Stimulated activated naive CD8-positive, alpha-beta T cell treated with anti-CD3 and anti-CD28 coated beads, Interleukin-15, Interleukin-2, amounts not matched to agents 100 ng/mL and 50 ng/mL, for 24 hours (primary cell): ENCODE measurements at regions not wholly inside any gene's neighbourhood (a gene's known extent, or its start where the extent isn't known, plus 50 kb on each side); places are given as distances from the start of the nearest gene placed in this dataset.
"Not testable (repeated sequence)": the region's sequence is repeated elsewhere in the genome, so short reads cannot be mapped to it uniquely, and the experiment has no call there.

ENCODE experiments used
- H3K27ac Mint-ChIP-seq: one replicate; pipeline ENCODE4 v1.8.0; 2021; ENCODE audit warnings: mild to moderate bottlenecking, mixed read lengths
- H3K27me3 Mint-ChIP-seq: one replicate; pipeline ENCODE4 v1.8.0; 2021; ENCODE audit warnings: mixed read lengths
- H3K36me3 Mint-ChIP-seq: one replicate; pipeline ENCODE4 v1.8.0; 2021; ENCODE audit warnings: low read depth, mixed read lengths
- H3K4me1 Mint-ChIP-seq: one replicate; pipeline ENCODE4 v1.8.0; 2021; ENCODE audit warnings: low read depth, mixed read lengths
- H3K4me3 Mint-ChIP-seq: one replicate; pipeline ENCODE4 v1.8.0; 2021; ENCODE audit warnings: mild to moderate bottlenecking, mixed read lengths
- H3K9me3 Mint-ChIP-seq: one replicate; pipeline ENCODE4 v1.8.0; 2021; ENCODE audit warnings: mixed read lengths

DNA sequence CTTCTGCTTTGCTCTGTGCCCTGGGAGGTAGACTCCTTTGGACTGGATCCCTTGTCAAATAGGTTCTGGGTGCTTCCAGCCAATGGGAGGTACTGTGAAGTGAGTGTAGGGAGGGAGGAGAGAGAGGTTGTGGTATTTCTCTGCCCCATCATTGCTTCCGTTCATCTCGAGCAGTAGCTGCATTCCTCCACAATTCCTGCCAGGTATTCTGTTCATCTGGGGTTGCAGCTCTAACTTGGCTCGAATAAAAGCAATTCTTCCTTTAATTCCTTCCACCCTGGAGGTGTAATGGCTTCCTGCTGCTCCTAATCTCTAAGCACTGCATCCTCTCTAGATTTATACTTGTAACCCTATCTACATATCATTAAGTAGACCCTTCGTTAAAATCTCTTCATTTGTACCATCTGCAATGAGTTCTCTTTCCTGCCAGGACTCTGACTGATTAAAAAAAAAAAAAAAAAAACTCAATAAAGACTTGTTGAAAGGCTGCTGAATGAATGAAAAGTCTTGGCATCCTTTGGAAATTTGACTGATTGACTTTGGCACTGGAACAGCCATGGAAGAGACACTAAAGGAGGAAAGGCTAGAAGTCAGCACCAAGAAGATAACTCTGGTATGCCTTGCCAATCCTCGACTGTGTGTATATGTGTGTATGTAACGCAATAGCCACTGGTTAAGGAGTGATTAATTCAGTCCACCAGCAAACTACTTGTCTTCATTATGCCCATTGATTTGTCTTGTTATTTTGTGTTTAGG lies 616.9 kb upstream of the SOX9 start:
- Mint-ChIP-seq H3K4me1 (no peaks in the 10 kb centered on the region), H3K9me3 (no peaks in the 10 kb centered on the region), H3K36me3 (no peaks in the 10 kb centered on the region), H3K4me3 (no peak overlapping the region), H3K27ac (no peak overlapping the region), H3K27me3 (no peaks in the 10 kb centered on the region)

DNA sequence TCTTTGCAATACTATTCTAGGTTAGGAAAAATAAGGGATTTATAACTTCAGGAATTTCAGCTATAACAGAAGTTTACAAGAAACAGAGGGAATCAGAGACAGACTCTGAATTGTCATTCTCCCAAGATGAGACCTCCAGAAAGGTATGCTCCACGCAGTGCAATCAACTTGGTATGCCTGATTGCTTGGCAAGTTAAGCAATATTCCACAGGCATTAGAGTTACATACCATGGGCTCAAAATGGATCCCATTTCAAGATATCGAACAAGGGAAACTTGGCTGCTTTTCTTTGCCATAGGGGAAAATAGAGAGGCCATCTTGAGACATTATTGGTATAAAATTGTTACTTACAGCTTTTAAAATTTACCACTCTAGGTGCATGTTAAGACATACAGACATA lies 615.6 kb upstream of the SOX9 start:
- no peak overlapping the region for H3K27ac Mint-ChIP-seq
- no peak overlapping the region for H3K4me3 Mint-ChIP-seq
- no peaks in the 10 kb centered on the region for H3K27me3 Mint-ChIP-seq
- H3K4me1 Mint-ChIP-seq, result no peaks in the 10 kb centered on the region
- no peaks in the 10 kb centered on the region for H3K9me3 Mint-ChIP-seq
- no peaks in the 10 kb centered on the region for H3K36me3 Mint-ChIP-seq

DNA sequence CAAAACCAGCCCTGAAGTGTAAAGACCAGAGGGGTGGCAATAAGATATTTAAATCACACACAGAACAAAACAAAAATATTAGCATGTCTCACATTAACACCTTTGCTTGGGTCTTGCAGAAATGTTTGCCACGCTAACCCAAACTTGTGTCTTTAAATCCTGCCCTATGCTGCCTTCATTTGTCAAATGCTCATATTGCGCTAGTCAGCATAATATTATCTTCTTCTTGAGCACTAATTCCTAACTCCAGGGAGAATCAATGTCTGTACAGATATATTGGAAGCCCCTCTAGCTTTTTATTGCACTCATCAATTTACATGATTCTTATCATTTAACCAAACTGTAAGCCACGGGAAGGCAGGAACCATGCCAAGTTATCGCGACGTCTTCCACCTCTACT lies 614.8 kb upstream of the SOX9 start:
- H3K27ac Mint-ChIP-seq, result no peak overlapping the region
- H3K4me3 Mint-ChIP-seq, result no peak overlapping the region
- no peaks in the 10 kb centered on the region for H3K4me1 Mint-ChIP-seq
- no peaks in the 10 kb centered on the region for H3K36me3 Mint-ChIP-seq
- H3K27me3 Mint-ChIP-seq, result no peaks in the 10 kb centered on the region
- H3K9me3 Mint-ChIP-seq, result no peaks in the 10 kb centered on the region

DNA sequence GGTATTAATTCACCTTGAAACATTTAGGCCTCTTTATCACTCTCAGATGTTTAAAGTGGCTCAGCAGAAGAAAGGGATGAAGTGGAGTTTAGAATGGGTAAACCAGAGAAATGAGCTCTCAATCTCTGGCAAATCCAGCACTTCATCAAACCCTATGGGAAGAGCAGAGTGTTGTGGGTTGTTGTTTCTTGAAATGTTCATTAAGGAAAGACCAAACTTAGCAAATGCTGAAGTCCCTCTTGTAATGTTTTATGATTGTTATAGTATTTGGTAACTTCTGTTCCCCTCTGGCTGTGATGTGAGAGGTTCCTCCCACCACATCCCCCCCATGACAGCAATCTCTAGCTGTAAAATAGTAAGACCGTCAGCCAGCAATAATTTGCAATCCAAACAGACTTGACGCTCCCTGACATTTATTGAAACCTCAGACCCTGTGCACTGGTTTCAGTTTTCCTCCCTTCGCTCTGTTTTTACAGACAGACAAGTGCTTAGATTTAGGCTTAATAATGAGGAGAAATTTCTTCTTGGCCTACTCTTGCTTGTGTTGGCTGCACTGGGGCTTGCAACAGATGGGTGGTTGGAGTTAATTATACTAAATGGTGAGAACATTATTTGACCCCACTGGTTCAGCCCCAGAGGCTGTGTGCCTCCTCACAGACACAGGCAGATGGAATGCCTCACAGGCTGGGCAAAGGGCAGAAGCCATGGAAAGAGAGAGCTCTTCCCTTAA lies 609.4 kb upstream of the SOX9 start:
- no peak overlapping the region for H3K4me3 Mint-ChIP-seq
- no peaks in the 10 kb centered on the region for H3K4me1 Mint-ChIP-seq
- peaks cover 7% of the 10 kb centered on the region for H3K9me3 Mint-ChIP-seq
- no peaks in the 10 kb centered on the region for H3K36me3 Mint-ChIP-seq
- H3K27ac Mint-ChIP-seq, result no peak overlapping the region
- H3K27me3 Mint-ChIP-seq, result no peaks in the 10 kb centered on the region

DNA sequence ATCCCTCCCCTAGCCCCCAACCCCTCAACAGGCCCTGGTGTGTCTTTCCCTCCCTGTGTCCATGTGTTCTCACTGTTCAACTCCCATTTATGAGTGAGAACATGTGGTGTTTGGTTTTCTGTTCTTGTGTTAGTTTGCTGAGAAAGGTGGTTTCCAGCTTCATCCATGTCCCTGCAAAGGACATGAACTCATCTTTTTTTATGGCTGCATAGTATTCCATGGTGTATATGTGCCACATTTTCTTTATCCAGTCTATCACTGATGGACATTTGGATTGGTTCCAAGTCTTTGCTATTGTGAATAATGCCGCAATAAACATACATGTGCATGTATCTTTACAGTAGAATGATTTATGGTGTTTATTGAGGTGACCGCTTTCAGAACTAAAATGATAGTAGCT lies 607.1 kb upstream of the SOX9 start:
- not testable (repeated sequence) for H3K36me3 Mint-ChIP-seq, H3K27me3 Mint-ChIP-seq, H3K4me1 Mint-ChIP-seq, H3K9me3 Mint-ChIP-seq, H3K4me3 Mint-ChIP-seq, H3K27ac Mint-ChIP-seq

DNA sequence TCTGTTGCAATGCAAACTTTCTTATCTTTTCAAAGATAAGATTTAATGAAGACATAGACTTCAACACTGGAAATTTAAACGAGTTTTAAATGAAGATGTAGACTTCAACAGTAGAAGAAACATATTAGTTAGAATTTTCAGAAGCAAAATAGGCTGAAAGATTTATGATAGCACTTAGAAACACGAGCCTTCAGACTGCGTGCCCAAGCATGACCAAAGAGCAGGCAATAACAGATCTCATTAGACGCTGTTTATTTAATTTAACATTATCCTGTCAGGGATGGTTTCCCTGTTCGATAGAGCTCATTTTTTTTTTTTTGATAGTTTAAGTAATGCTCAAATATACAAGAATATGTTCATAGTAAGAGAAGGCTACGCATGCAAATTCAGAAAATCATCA lies 604.7 kb upstream of the SOX9 start:
- Mint-ChIP-seq H3K4me1 (no peaks in the 10 kb centered on the region), H3K9me3 (peaks cover 9% of the 10 kb centered on the region), H3K36me3 (no peaks in the 10 kb centered on the region), H3K27me3 (no peaks in the 10 kb centered on the region), H3K4me3 (no peak overlapping the region), H3K27ac (no peak overlapping the region)

DNA sequence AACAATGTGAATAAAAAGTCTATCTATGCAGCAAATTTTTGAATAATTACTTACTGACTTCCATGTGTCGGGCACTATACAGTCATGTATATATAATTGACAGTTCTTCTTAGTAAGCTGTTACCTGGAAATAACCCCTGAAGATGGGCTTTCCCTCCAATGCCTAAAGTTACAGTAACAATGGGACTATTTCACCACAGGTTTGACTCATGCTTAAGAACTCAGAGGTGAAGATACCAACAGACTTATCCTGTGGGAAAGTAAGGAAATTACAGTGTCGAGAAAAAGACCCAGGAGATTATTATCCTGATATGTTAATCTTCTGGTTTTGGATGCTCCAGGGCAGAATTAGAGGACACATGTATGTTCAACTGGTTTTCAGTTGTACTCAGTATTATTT lies 601.5 kb upstream of the SOX9 start:
- Mint-ChIP-seq H3K27me3 (no peaks in the 10 kb centered on the region), H3K9me3 (peaks cover 19% of the 10 kb centered on the region), H3K4me3 (no peak overlapping the region), H3K27ac (no peak overlapping the region), H3K36me3 (no peaks in the 10 kb centered on the region), H3K4me1 (no peaks in the 10 kb centered on the region)

DNA sequence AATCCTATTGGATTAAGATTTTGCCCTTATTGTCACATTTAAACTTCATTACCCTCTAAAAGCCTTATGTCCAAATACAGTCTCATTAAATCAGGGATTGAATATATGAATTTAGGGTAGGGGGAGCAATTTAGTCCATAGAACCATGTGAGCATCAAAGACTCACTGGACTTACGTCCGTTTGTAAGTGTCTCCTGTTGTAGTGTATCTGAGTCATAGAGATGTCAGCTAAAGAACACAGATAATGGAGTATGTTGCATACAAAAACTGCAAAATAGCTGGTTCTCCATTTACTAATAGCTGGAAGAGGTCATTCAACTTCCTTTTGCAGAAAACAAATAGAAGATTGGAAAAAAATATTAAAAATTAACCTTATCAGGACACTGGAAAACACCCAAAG lies 599.1 kb upstream of the SOX9 start:
- no peaks in the 10 kb centered on the region for H3K36me3 Mint-ChIP-seq
- no peaks in the 10 kb centered on the region for H3K4me1 Mint-ChIP-seq
- no peak overlapping the region for H3K27ac Mint-ChIP-seq
- H3K9me3 Mint-ChIP-seq, result peaks cover 16% of the 10 kb centered on the region
- H3K4me3 Mint-ChIP-seq, result no peak overlapping the region
- H3K27me3 Mint-ChIP-seq, result no peaks in the 10 kb centered on the region

DNA sequence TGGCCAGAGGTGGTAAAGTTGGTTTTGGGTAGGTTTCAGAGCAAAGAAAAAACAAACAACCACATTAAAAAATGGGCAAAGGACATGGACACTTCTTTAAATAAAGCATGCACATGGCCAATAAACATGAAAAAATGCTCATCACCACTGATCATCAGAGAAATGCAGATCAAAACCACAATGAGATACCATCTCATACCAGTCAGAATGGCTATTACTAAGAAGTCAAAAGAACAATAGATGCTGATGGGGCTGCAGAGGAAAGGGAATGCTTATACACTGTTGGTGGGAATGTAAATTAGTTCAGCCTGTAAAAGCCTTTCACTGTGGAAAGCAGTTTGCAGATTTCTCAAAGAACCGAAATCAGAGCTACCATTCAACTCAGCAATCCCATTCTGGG lies 598.4 kb upstream of the SOX9 start:
- no peaks in the 10 kb centered on the region for H3K4me1 Mint-ChIP-seq
- H3K4me3 Mint-ChIP-seq, result no peak overlapping the region
- H3K27me3 Mint-ChIP-seq, result no peaks in the 10 kb centered on the region
- peaks cover 16% of the 10 kb centered on the region for H3K9me3 Mint-ChIP-seq
- H3K36me3 Mint-ChIP-seq, result no peaks in the 10 kb centered on the region
- no peak overlapping the region for H3K27ac Mint-ChIP-seq

DNA sequence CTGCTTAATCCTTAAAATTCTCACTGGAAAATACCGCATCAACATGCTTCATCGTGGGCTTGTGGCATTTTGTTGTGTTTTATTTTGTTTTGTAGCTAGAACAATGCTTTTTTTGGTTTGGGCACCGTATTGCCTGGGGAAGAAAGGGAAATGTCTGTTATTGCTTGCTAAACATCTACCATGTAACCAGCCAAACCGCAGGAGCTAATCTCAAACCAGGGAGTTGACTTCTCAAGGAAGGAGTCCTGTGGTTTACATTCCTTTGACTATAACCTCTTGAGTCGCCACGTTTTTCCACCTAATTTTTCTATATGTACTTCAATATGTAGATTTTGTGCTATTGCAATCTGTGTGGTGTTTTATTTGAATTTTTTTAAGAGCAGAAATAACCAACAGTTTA lies 593.5 kb upstream of the SOX9 start:
- no peaks in the 10 kb centered on the region for H3K4me1 Mint-ChIP-seq
- H3K9me3 Mint-ChIP-seq, result peaks cover 13% of the 10 kb centered on the region
- no peak overlapping the region for H3K27ac Mint-ChIP-seq
- no peak overlapping the region for H3K4me3 Mint-ChIP-seq
- no peaks in the 10 kb centered on the region for H3K27me3 Mint-ChIP-seq
- no peaks in the 10 kb centered on the region for H3K36me3 Mint-ChIP-seq

DNA sequence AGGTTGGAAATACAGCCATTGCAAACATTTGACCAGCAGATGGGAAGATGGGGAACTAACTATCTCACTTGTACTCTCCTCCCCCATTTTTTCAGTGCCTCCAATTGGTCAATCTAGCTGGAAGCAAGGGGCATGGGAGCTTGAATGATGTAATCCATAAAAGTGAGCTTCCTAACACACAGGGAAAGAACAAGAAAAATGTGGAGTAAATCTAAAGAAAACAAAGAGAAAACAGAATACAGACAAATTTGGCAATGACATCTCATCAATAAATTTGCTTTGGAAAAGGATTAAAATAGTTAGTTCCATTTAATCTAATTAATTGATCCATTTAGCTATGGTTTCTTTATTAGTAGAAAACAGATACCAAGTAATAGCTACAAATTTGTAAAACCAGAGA lies 592.6 kb upstream of the SOX9 start:
- H3K4me3 Mint-ChIP-seq, result no peak overlapping the region
- H3K36me3 Mint-ChIP-seq, result no peaks in the 10 kb centered on the region
- H3K27ac Mint-ChIP-seq, result no peak overlapping the region
- peaks cover 7% of the 10 kb centered on the region for H3K9me3 Mint-ChIP-seq
- H3K27me3 Mint-ChIP-seq, result no peaks in the 10 kb centered on the region
- no peaks in the 10 kb centered on the region for H3K4me1 Mint-ChIP-seq

DNA sequence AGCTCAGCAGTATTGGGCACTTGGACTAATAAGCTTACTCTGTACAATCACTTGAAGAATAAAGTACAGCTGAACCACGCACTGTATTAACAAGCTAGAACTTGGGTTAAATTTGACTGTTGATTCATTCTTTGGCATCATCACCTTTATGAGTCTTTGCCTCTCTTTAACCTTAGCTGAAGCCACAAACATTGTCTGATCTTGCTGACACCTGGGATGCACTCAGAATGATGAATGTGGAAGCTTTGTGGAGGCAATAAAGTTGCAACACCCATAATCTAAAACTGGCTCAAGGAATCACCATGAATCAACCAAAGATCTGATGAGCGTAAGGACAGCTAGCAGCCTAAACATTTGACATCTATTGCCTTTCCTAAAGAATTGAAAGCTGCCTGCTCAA lies 590.6 kb upstream of the SOX9 start:
- no peaks in the 10 kb centered on the region for H3K27me3 Mint-ChIP-seq
- H3K9me3 Mint-ChIP-seq, result no peaks in the 10 kb centered on the region
- H3K4me1 Mint-ChIP-seq, result no peaks in the 10 kb centered on the region
- no peaks in the 10 kb centered on the region for H3K36me3 Mint-ChIP-seq
- H3K27ac Mint-ChIP-seq, result no peak overlapping the region
- no peak overlapping the region for H3K4me3 Mint-ChIP-seq

DNA sequence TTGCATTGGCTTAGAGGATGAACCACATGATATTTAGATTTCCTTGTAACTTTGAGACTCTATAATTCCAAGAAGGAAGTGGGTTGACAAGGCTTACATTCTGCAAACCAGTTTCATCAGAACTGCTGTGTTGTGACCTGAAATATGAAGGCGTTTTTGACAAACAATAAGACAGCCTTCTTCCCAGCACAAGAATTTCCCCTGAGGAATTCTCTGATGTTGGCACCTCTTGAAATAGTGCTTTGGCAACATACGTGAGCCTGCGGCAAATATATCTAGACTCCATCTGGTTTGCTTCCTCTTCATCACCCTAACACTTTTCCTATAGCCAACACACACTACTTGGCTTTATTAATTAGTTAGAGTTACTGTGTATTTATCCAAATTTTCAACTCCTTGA lies 585.5 kb upstream of the SOX9 start:
- Mint-ChIP-seq H3K27ac (no peak overlapping the region), H3K27me3 (no peaks in the 10 kb centered on the region), H3K36me3 (no peaks in the 10 kb centered on the region), H3K9me3 (no peaks in the 10 kb centered on the region), H3K4me1 (no peaks in the 10 kb centered on the region), H3K4me3 (no peak overlapping the region)

DNA sequence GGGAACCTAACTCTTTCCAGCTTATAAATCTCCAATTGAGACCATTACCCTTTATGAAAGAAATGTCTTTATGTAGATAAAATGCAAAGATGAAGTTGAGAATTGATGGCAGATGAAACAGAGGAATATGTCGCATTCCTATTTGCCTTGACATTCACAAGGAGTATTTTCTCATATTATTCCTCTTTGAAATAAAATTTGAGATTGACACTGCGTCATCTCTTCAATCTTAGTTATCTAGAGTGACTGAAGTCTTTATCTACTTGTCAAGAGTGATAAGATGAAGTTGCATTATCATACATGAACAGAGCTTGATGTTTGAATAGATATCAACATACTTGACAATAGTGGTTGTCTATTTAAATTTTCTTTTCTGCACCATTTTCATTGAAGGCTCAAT lies 574.4 kb upstream of the SOX9 start:
- H3K9me3 Mint-ChIP-seq, result peaks cover 13% of the 10 kb centered on the region
- H3K4me3 Mint-ChIP-seq, result no peak overlapping the region
- H3K27ac Mint-ChIP-seq, result no peak overlapping the region
- H3K27me3 Mint-ChIP-seq, result no peaks in the 10 kb centered on the region
- no peaks in the 10 kb centered on the region for H3K4me1 Mint-ChIP-seq
- H3K36me3 Mint-ChIP-seq, result no peaks in the 10 kb centered on the region

DNA sequence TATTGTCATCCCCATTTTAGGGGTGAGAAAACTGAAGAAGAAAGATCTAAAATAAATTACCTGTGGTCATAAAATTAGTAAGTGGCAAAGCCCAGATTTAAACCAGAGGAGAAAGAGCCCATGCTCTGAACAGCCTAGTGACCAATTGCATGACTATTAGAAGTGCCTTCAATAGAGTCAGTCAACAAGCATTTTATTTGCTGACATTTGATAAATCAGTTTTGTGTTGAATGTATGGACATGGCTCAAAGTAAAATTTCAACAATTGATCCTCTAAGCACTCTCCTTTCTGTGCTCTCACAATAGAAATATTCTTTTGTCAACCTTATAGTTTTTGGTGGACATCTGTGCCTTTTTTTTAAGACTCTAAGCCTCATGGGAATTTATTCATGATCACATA lies 572.9 kb upstream of the SOX9 start:
- H3K9me3 Mint-ChIP-seq, result peaks cover 6% of the 10 kb centered on the region
- no peak overlapping the region for H3K4me3 Mint-ChIP-seq
- no peaks in the 10 kb centered on the region for H3K27me3 Mint-ChIP-seq
- H3K36me3 Mint-ChIP-seq, result no peaks in the 10 kb centered on the region
- H3K4me1 Mint-ChIP-seq, result no peaks in the 10 kb centered on the region
- no peak overlapping the region for H3K27ac Mint-ChIP-seq
